OCI-LY1 (cell line): ENCODE measurements at regions not wholly inside any gene's neighbourhood (a gene's known extent, or its start where the extent isn't known, plus 50 kb on each side); places are given as distances from the start of the nearest gene placed in this dataset.

Experiments
- H2AFZ ChIP-seq: fragments of 200-600 bp; sonication (generic), shearing (Covaris generic); 2 replicates; pipeline ENCODE4 v1.6.0; 2014; ENCODE audit warnings: antibody characterized with exemption, mild to moderate bottlenecking, low read length
- H3F3A ChIP-seq: fragments of 200-600 bp; sonication (generic), shearing (Covaris generic); 2 replicates; pipeline ENCODE4 v1.6.0; 2014; ENCODE audit warnings: mild to moderate bottlenecking, antibody characterized with exemption, low read length, moderate library complexity; ENCODE audit not compliant: insufficient read depth
- H3K27ac ChIP-seq: fragments of 200-600 bp; sonication (generic); 2 replicates; pipeline ENCODE4 v1.5.1; 2014; ENCODE audit warnings: low read length, mixed run types, mild to moderate bottlenecking, low read depth; ENCODE audit not compliant: poor library complexity, severe bottlenecking
- H3K27me3 ChIP-seq: fragments of 200-600 bp; sonication (generic); 2 replicates; pipeline ENCODE4 v1.6.0; 2014; ENCODE audit warnings: antibody characterized with exemption, mild to moderate bottlenecking, low read length, moderate library complexity; ENCODE audit not compliant: insufficient read depth
- H3K36me3 ChIP-seq: fragments of 200-600 bp; sonication (generic); 2 replicates; pipeline ENCODE4 v1.6.1; 2014; ENCODE audit warnings: mild to moderate bottlenecking, antibody characterized with exemption, low read length, moderate library complexity, mixed read lengths; ENCODE audit not compliant: insufficient read depth
- H3K4me1 ChIP-seq: fragments of 200-600 bp; sonication (generic); 2 replicates; pipeline ENCODE4 v1.5.1; 2014; ENCODE audit warnings: mild to moderate bottlenecking, low read length, moderate library complexity; ENCODE audit not compliant: insufficient read depth, severe bottlenecking
- H3K4me2 ChIP-seq: fragments of 200-600 bp; sonication (generic), shearing (Covaris generic); 2 replicates; pipeline ENCODE4 v1.6.1; 2014; ENCODE audit warnings: low read length
- H3K4me3 ChIP-seq: fragments of 200-600 bp; sonication (generic); 2 replicates; pipeline ENCODE4 v1.5.1; 2014; ENCODE audit warnings: low read length, low read depth, mild to moderate bottlenecking, mixed read lengths; ENCODE audit not compliant: poor library complexity, severe bottlenecking
- H3K79me2 ChIP-seq: fragments of 200-600 bp; shearing (Covaris generic); 2 replicates; pipeline ENCODE4 v1.6.1; 2016; ENCODE audit warnings: mixed run types, low read length, mixed read lengths; ENCODE audit not compliant: insufficient read depth
- H3K9ac ChIP-seq: fragments of 200-600 bp; sonication (generic), shearing (Covaris generic); 2 replicates; pipeline ENCODE4 v1.6.1; 2014; ENCODE audit warnings: mild to moderate bottlenecking, low read length, mixed read lengths
- H3K9me2 ChIP-seq: fragments of 200-600 bp; sonication (generic), shearing (Covaris generic); 2 replicates; pipeline ENCODE4 v1.6.1; 2014; ENCODE audit warnings: low read depth, mild to moderate bottlenecking, low read length, mixed read lengths
- H3K9me3 ChIP-seq: fragments of 200-600 bp; shearing (Covaris generic); 2 replicates; pipeline ENCODE4 v1.6.1; 2014; ENCODE audit warnings: low read length, mixed read lengths
- H4K20me1 ChIP-seq: fragments of 200-600 bp; sonication (generic), shearing (Covaris generic); 2 replicates; pipeline ENCODE4 v1.6.0; 2016; ENCODE audit warnings: mild to moderate bottlenecking, low read length; ENCODE audit not compliant: insufficient read depth
- CTCF ChIP-seq: fragments of 200-600 bp; sonication (generic), shearing (Covaris generic); IDR thresholded peaks from 2 replicates; pipeline ENCODE4 v1.5.1; 2017; ENCODE audit warnings: mild to moderate bottlenecking, antibody characterized with exemption, low read length, moderate library complexity, mixed read lengths
- EZH2 ChIP-seq: fragments of 200-600 bp; sonication (generic), shearing (Covaris generic); IDR thresholded peaks from 2 replicates; pipeline ENCODE4 v1.8.0; 2017; ENCODE audit warnings: borderline replicate concordance, mixed run types, mild to moderate bottlenecking, antibody characterized with exemption, low read length, moderate library complexity, mixed read lengths

- Histone ChIP-seq H3K36me3 (peaks cover 8% of the 10 kb centered on the region; the same call in 1 of the 2 replicates), H3K79me2 (no peaks in the 10 kb centered on the region; the same call in 1 of the 2 replicates), H3F3A (no peaks in the 10 kb centered on the region), H3K4me3 (no peak overlapping the region), H3K9me3 (no peaks in the 10 kb centered on the region), H4K20me1 (no peaks in the 10 kb centered on the region), H3K27me3 (no peaks in the 10 kb centered on the region), H3K4me2 (no peak overlapping the region), H3K4me1 (peaks cover 18% of the 10 kb centered on the region), H3K27ac (no peak overlapping the region), H2AFZ (no peak overlapping the region), H3K9ac (no peak overlapping the region), H3K9me2 (no peaks in the 10 kb centered on the region)
- no peak for TF ChIP-seq EZH2
- no peak for TF ChIP-seq CTCF
These were observed 63.4 kb downstream of the TET3 start for GRCh38 chr2:74048147-74048546.

- Histone ChIP-seq H3K79me2 (no peaks in the 10 kb centered on the region; the same call in 1 of the 2 replicates), H3K27ac (no peak overlapping the region), H3K9ac (no peak overlapping the region), H3K4me2 (no peak overlapping the region), H3K4me3 (no peak overlapping the region), H2AFZ (no peak overlapping the region), H3F3A (no peaks in the 10 kb centered on the region), H4K20me1 (no peaks in the 10 kb centered on the region), H3K4me1 (peaks cover 25% of the 10 kb centered on the region), H3K9me2 (no peaks in the 10 kb centered on the region), H3K9me3 (no peaks in the 10 kb centered on the region), H3K27me3 (no peaks in the 10 kb centered on the region), H3K36me3 (peaks cover 8% of the 10 kb centered on the region; the same call in 1 of the 2 replicates)
- TF ChIP-seq CTCF (no peak), EZH2 (no peak)
These were observed 64.3 kb downstream of the TET3 start for GRCh38 chr2:74048843-74049519.

- no peak overlapping the region for H3K27ac ChIP-seq
- H4K20me1 ChIP-seq = no peaks in the 10 kb centered on the region
- peaks cover 8% of the 10 kb centered on the region; the same call in 1 of the 2 replicates for H3K36me3 ChIP-seq
- TF ChIP-seq EZH2 (no peak), CTCF (no peak)
- no peaks in the 10 kb centered on the region for H3K79me2 ChIP-seq
- no peaks in the 10 kb centered on the region for H3K9me2 ChIP-seq
- no peak overlapping the region for H3K9ac ChIP-seq
- H3K4me2 ChIP-seq = no peak overlapping the region
- no peaks in the 10 kb centered on the region for H3K9me3 ChIP-seq
- no peak overlapping the region for H2AFZ ChIP-seq
- no peak overlapping the region for H3K4me3 ChIP-seq
- H3F3A ChIP-seq = no peaks in the 10 kb centered on the region
- H3K4me1 ChIP-seq = peaks cover 25% of the 10 kb centered on the region
- H3K27me3 ChIP-seq = no peaks in the 10 kb centered on the region
These were observed 65.4 kb downstream of the TET3 start for GRCh38 chr2:74050151-74050550.
